ENCODE measurements at regions not wholly inside any gene's neighbourhood (a gene's known extent, or its start where the extent isn't known, plus 50 kb on each side); places are given as distances from the start of the nearest gene placed in this dataset.
"Not testable (repeated sequence)": the region's sequence is repeated elsewhere in the genome, so short reads cannot be mapped to it uniquely, and the experiment has no call there.

DNA sequence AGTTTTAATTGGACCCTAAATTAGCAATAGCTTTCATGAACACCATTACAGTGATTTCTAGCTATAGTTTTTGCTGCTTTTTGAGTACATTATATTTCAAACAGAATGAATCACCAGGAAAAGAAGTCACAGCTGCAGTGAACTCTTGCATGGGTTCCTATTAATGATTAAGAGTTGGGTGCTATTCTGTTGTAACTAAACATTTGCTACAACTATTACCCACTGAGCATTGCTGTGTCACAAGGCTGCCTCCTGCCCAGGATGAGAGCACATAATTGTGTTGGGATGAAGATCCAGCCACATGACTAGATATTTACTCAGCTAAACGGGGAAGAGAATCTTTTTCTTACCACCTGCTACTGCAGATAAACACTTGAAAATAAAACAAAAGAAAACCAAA, 152.7 kb downstream of the GXYLT1 start:
- POLR2A ChIA-PET: no interaction called here
- no peak for TF ChIP-seq CTCF (IDR thresholded peaks at IDR 0.05; ENCODE audit: insufficient read depth, low read length, missing control alignments)

GRCh38 chr12:41988715-41989114, 156.0 kb downstream of the GXYLT1 start:
- no peak for TF ChIP-seq CTCF (IDR thresholded peaks at IDR 0.05; ENCODE audit: insufficient read depth, low read length, missing control alignments)
- no peak overlapping the region for H3K4me3 ChIP-seq (ENCODE audit: low read depth, low read length)
- CTCF ChIA-PET: interaction anchor here (1.8 kb wide), 1 partner anchor 36 kb away, joined by 6 read pairs; no protein-coding TSS in a partner anchor
- no peak for DNase-seq (ENCODE audit: low read depth, low spot score)
- POLR2A ChIA-PET: no interaction called here

More for the DNA sequence above, 152.7 kb downstream of the GXYLT1 start:
- CTCF ChIA-PET: interaction anchor here (2.3 kb wide), 1 partner anchor 32 kb away, joined by 7 read pairs; no protein-coding TSS in a partner anchor
- DNase-seq (ENCODE audit: low read depth, low spot score): no peak
- no peak overlapping the region for H3K4me3 ChIP-seq (ENCODE audit: low read depth, low read length)

DNA sequence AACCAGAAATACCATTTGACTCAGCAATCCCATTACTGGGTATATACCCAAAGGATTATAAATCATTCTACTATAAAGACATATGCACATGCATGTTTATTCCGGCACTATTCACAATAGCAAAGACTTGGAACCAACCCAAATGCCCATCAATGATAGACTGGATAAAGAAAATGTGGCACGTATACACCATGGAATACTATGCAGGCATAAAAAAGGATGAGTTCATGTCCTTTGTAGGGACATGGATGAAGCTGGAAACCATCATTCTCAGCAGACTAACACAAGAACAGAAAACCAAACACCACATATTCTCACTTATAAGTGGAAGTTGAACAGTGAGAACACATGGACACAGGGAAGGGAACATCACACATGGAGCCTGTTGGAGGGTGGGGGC, 158.2 kb downstream of the GXYLT1 start:
- DNase-seq (ENCODE audit: low read depth, low spot score); CTCF ChIA-PET; H3K4me3 ChIP-seq (ENCODE audit: low read depth, low read length); POLR2A ChIA-PET: not testable (repeated sequence)

DNA sequence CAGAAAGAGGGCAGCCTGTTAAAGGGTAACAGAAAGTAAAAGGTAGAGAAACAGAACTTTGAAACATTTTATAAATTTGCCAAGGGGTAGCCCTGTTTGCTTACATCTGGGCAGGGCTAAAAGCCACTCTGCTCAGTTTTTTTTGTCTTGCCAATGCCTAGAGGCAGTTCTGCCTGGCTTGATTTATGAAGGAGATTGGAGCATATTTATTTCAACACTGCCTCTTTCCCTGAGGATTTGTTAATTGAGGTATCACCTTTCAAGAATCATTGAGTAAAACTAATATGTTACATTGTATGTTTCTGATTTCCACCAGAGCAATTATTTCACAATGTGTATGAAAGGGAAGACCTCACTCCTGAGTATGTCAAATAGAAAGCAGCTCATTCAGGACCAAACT, 160.8 kb downstream of the GXYLT1 start:
- no peak overlapping the region for H3K4me3 ChIP-seq (ENCODE audit: low read depth, low read length)
- ChIA-PET CTCF (no interaction called here), POLR2A (no interaction called here)
- no peak for DNase-seq (ENCODE audit: low read depth, low spot score)
- no peak for TF ChIP-seq CTCF (IDR thresholded peaks at IDR 0.05; ENCODE audit: insufficient read depth, low read length, missing control alignments)

DNA sequence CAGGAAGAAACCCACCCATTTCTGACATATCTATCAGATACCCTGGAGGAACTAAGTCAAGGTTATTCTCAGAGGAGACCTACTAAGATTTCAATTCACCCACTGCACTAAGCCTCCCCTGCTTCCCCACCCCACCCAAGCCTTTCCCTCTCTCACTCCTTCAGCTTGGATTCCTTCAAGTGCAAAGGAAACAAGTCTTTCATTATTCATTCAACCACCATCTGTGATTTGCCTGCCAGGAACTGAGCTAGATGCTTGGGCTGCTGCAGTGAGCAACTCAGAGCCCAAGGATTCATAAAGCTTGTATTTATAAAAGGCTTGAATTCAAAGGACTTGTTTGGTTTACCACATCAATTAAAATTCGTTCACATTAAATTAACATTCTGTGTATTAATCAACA, 161.3 kb downstream of the GXYLT1 start:
- TF ChIP-seq CTCF (IDR thresholded peaks at IDR 0.05; ENCODE audit: insufficient read depth, low read length, missing control alignments): no peak
- no peak for DNase-seq (ENCODE audit: low read depth, low spot score)
- POLR2A ChIA-PET: no interaction called here
- no peak overlapping the region for H3K4me3 ChIP-seq (ENCODE audit: low read depth, low read length)
- CTCF ChIA-PET: no interaction called here

- CTCF ChIA-PET: interaction anchor here (1.0 kb wide), 1 partner anchor 10 kb away, joined by 3 read pairs; no protein-coding TSS in a partner anchor
- POLR2A ChIA-PET: no interaction called here
- no peak overlapping the region for H3K4me3 ChIP-seq (ENCODE audit: low read depth, low read length)
- no peak for DNase-seq (ENCODE audit: low read depth, low spot score)
- TF ChIP-seq CTCF (IDR thresholded peaks at IDR 0.05; ENCODE audit: insufficient read depth, low read length, missing control alignments): no peak
These were observed 162.9 kb downstream of the GXYLT1 start for GRCh38 chr12:41981758-41982157.

DNA sequence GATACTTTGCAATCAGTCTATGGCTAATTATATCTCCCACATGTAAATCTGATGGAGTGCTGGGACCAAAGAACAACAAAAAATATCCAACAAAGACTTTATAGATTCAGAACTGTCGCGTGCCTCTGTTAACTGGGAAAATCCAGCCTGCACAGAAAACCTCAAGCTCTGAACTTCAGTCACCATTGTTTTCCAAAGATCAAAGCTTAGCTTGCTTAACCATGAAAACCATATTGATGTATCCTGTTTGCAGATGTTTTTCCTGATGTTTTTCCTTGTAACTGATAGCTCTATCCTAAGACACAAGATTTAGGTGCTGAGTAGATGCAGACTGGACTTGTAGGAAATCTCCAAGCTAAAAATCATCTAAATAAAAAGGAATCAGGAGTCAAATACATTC, 163.7 kb downstream of the GXYLT1 start:
- no peak overlapping the region for H3K4me3 ChIP-seq (ENCODE audit: low read depth, low read length)
- no peak for TF ChIP-seq CTCF (IDR thresholded peaks at IDR 0.05; ENCODE audit: insufficient read depth, low read length, missing control alignments)
- ChIA-PET POLR2A (no interaction called here), CTCF (interaction anchor here (1.0 kb wide), 1 partner anchor 9 kb away, joined by 3 read pairs; no protein-coding TSS in a partner anchor)
- no peak for DNase-seq (ENCODE audit: low read depth, low spot score)

All from AG04449 (cell line).